ENCODE measurements at regions not wholly inside any gene's neighbourhood (a gene's known extent, or its start where the extent isn't known, plus 50 kb on each side); places are given as distances from the start of the nearest gene placed in this dataset.

DNA sequence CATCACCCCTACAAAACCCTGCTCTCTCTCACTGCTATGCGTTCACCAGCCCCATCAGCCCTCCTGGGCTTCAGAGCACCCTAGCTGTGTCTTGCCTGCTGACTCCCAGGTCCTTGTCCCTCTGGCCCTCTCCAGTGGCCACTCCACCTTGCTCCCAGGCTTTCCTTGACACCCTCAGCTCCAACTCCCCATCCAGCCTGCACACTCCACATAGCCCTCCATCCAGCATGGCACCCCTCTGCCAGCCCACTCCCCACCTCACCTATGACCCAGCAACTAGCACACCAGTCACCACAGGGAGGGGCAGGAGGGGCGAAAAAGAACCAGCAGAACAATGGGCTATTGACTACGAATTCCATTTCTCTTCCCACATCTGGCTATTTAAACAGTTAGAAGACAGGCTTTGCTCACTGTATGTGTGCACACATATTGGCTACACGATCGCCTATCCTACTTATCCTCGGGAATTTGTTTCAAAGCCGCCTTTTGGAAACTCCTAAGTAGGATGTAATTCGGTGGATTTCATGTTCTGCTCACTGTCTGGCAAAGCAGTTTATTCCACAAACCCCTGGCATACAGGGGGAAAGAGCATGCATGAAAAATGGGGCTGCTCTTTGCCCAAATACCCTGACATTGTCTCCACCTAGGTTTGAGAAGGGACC is 195.3 kb downstream of the SMAD2 start (continued):
- TF ChIP-seq NFIC (IDR thresholded peaks at IDR 0.05) (no peak), U2AF2 (optimal IDR thresholded peaks at IDR 0.05; ENCODE audit: low read depth, low read length) (no peak), ZNF282 (CRISPR knock-in tag; IDR thresholded peaks at IDR 0.05) (no peak), BACH1 (tag; IDR thresholded peaks at IDR 0.05) (no peak), NR1H2 (CRISPR knock-in tag; IDR thresholded peaks at IDR 0.05) (no peak), EP300 (IDR thresholded peaks at IDR 0.05; ENCODE audit: low read length) (no peak)

DNA sequence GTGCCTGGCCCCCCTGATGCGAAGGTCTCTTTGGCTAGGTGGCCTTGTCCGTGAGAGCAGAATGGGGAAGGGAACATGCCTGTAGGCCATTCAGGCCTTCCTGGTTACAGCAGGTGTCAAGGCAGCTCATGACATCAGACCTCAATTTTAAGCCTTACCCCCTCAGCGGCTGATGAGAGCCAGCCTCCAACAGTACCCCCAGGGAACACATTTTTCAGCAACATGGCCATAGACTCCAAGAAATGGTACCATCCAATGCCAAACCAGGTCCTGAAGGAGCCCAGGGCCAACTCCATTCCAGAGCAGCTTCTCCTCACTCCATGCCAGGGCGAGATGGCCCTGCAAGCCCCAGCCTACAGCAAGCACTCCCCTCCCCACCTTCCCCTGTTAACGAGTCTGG is 199.2 kb downstream of the SMAD2 start:
- H3K9me3 ChIP-seq (replicated peaks; ENCODE audit: control insufficient read depth, insufficient read depth, low read depth, low read length): no peaks in the 10 kb centered on the region

More for the DNA sequence above, 199.2 kb downstream of the SMAD2 start:
- Histone ChIP-seq H3K4me2 (ENCODE audit: insufficient read depth, low read length) (no peak overlapping the region), H3K27ac (ENCODE audit: extremely low read depth, low read depth, low read length) (no peak overlapping the region), H3K27me3 (ENCODE audit: control insufficient read depth in 2 of 2, insufficient read depth in 2 of 2, low read length in 2 of 2) (peaks cover 0 to 9% of the 10 kb centered on the region in 2 experiments; a peak in 1 of 5 replicates), H2AFZ (ENCODE audit: low read depth, low read length) (no peak overlapping the region), H3K79me2 (ENCODE audit: control insufficient read depth, insufficient read depth, low read length) (no peaks in the 10 kb centered on the region), H3K9ac (ENCODE audit: insufficient read depth in 1 of 2, low read depth in 2 of 2, low read length in 2 of 2) (no peak overlapping the region), H3K4me1 (replicated peaks in 1 of 2; ENCODE audit: control insufficient read depth in 2 of 2, insufficient read depth in 2 of 2, low read length in 2 of 2) (no peaks in the 10 kb centered on the region), H4K20me1 (replicated peaks; ENCODE audit: control insufficient read depth, insufficient read depth, low read length) (no peaks in the 10 kb centered on the region), H3K9me1 (ENCODE audit: control insufficient read depth, insufficient read depth, low read length) (no peaks in the 10 kb centered on the region), H3K36me3 (ENCODE audit: control insufficient read depth, insufficient read depth, low read length) (no peaks in the 10 kb centered on the region), H3K4me3 (no peak overlapping the region)
- ATAC-seq (no peak), FAIRE-seq (no peak), DNase-seq (ENCODE audit: extremely low read depth in 1 of 4, low spot score in 3 of 4) (no peak)
- WGBS (ENCODE audit: insufficient coverage, low coverage, missing lambda C conversion rate): 0% methylated on average over 4 of the region's 5 CpGs
- in situ Hi-C loops (cut with MboI): no loop called here
- no TSS peak for BruUV-seq (replicated peaks)
- intact Hi-C loops (cut with micrococcal nuclease): no loop called here
- TF ChIP-seq ZC3H8 (IDR thresholded peaks at IDR 0.05) (no peak), CTBP1 (IDR thresholded peaks at IDR 0.05; ENCODE audit: borderline replicate concordance) (no peak), MEIS2 (IDR thresholded peaks at IDR 0.05; ENCODE audit: partially characterized antibody) (no peak), TSC22D4 (tag; IDR thresholded peaks at IDR 0.05) (no peak), MEF2A (IDR thresholded peaks at IDR 0.05; ENCODE audit: control insufficient read depth, low read depth, low read length) (no peak), GABPB2 (CRISPR knock-in tag; conservative IDR thresholded peaks at IDR 0.05) (no peak)
- TF ChIP-seq, protein P1, sequence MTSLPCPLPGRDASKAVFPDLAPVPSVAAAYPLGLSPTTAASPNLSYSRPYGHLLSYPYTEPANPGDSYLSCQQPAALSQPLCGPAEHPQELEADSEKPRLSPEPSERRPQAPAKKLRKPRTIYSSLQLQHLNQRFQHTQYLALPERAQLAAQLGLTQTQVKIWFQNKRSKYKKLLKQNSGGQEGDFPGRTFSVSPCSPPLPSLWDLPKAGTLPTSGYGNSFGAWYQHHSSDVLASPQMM (CRISPR knock-in tag; IDR thresholded peaks at IDR 0.05): no peak
- TF ChIP-seq, protein P2, sequence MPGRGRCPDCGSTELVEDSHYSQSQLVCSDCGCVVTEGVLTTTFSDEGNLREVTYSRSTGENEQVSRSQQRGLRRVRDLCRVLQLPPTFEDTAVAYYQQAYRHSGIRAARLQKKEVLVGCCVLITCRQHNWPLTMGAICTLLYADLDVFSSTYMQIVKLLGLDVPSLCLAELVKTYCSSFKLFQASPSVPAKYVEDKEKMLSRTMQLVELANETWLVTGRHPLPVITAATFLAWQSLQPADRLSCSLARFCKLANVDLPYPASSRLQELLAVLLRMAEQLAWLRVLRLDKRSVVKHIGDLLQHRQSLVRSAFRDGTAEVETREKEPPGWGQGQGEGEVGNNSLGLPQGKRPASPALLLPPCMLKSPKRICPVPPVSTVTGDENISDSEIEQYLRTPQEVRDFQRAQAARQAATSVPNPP (IDR thresholded peaks at IDR 0.05; ENCODE audit: borderline replicate concordance, insufficient read depth, insufficient read length): no peak
- CTCF ChIA-PET (ENCODE audit: low intra/inter-chr PET ratio): no interaction called here
- POLR2A ChIA-PET: no interaction called here

Data from K562 (cell line).